SK-N-SH (cell line): ENCODE measurements at regions not wholly inside any gene's neighbourhood (a gene's known extent, or its start where the extent isn't known, plus 50 kb on each side); places are given as distances from the start of the nearest gene placed in this dataset.

Experiments used
- CTCF ChIA-PET: fragments of 300-600, 350-600 bp; formaldehyde crosslinking; extraction: SDS; loops from one replicate; lab custom pipeline; 2021; lab: Yijun Ruan, JAX
- POLR2A ChIA-PET: fragments of 350-600 bp; sonication (Branson Sonifier 250); formaldehyde crosslinking; extraction: SDS; loops from one replicate; lab custom pipeline; 2020; ENCODE audit warnings: antibody characterized with exemption, inconsistent platforms; lab: Yijun Ruan, JAX
- DNase-seq: peaks from one replicate; pipeline ENCODE4 v3.0.0; 2012
- H2AFZ ChIP-seq: fragments of 200-600 bp; sonication (generic); 2 replicates; pipeline ENCODE4 v1.8.1; 2016; ENCODE audit warnings: antibody characterized with exemption, mild to moderate bottlenecking, low read depth
- H3F3A ChIP-seq: fragments of 200-600 bp; sonication (generic); replicated peaks from 2 replicates; pipeline ENCODE3; 2016; ENCODE audit warnings: antibody characterized with exemption, mild to moderate bottlenecking; ENCODE audit not compliant: insufficient read depth
- H3K27ac ChIP-seq, 2 experiments: fragments of 200-500 bp in 1 of 2; fragments of 200-600 bp in 1 of 2; sonication (Bioruptor generic) in 1 of 2; sonication (generic), shearing (Covaris generic) in 1 of 2; 2 replicates each; pipeline versions ENCODE4 v1.5.1 to v1.6.1; 2014 to 2016; ENCODE audit warnings: low read depth in 2 of 2, inconsistent platforms in 1 of 2, low read length in 1 of 2, mild to moderate bottlenecking in 1 of 2, mixed read lengths in 1 of 2
- H3K27me3 ChIP-seq: fragments of 200-600 bp; sonication (generic), shearing (Covaris generic); 2 replicates; pipeline ENCODE4 v1.6.1; 2016; ENCODE audit warnings: mixed run types; ENCODE audit not compliant: insufficient read depth
- H3K36me3 ChIP-seq, 2 experiments: fragments of 200-500 bp in 1 of 2; fragments of 200-600 bp in 1 of 2; sonication (Bioruptor generic) in 1 of 2; sonication (generic) in 1 of 2; replicated peaks in 1 of 2; 2 replicates each; pipeline versions ENCODE3 to v1.5.1; 2014 to 2016; ENCODE audit warnings: low read length in 1 of 2, mild to moderate bottlenecking in 1 of 2; ENCODE audit not compliant: insufficient read depth in 2 of 2, control insufficient read depth in 1 of 2
- H3K4me1 ChIP-seq, 2 experiments: fragments of 200-500 bp in 1 of 2; fragments of 200-600 bp in 1 of 2; sonication (Bioruptor generic) in 1 of 2; sonication (generic), shearing (Covaris generic) in 1 of 2; 2 replicates each; pipeline versions ENCODE4 v1.5.1 to v1.6.1; 2014 to 2016; ENCODE audit warnings: low read depth in 1 of 2, low read length in 1 of 2, mixed run types in 1 of 2; ENCODE audit not compliant: insufficient read depth in 2 of 2, control insufficient read depth in 1 of 2
- H3K4me2 ChIP-seq: fragments of 200-600 bp; sonication (generic), shearing (Covaris generic); 2 replicates; pipeline ENCODE4 v1.6.1; 2017; ENCODE audit warnings: mixed run types
- H3K4me3 ChIP-seq, 2 experiments: fragments of 200-500 bp in 1 of 2; fragments of 200-600 bp in 1 of 2; sonication (Bioruptor generic) in 1 of 2; sonication (generic), shearing (Covaris generic) in 1 of 2; 2 replicates each; pipeline versions ENCODE4 v1.5.1 to v1.8.1; 2014 to 2016; ENCODE audit warnings: low read depth in 2 of 2, inconsistent platforms in 1 of 2, low read length in 1 of 2, mild to moderate bottlenecking in 1 of 2, mixed read lengths in 1 of 2, moderate library complexity in 1 of 2
- H3K79me2 ChIP-seq: fragments of 200-600 bp; sonication (generic); 2 replicates; pipeline ENCODE4 v1.8.1; 2017; ENCODE audit warnings: mild to moderate bottlenecking; ENCODE audit not compliant: insufficient read depth
- H3K9ac ChIP-seq: fragments of 200-600 bp; sonication (generic); 2 replicates; pipeline ENCODE4 v1.6.1; 2017; ENCODE audit warnings: mixed run types
- H3K9me2 ChIP-seq: fragments of 200-600 bp; sonication (generic); 2 replicates; pipeline ENCODE4 v1.6.1; 2017; ENCODE audit warnings: mixed run types
- H3K9me3 ChIP-seq: fragments of 200-600 bp; sonication (generic); 2 replicates; pipeline ENCODE4 v1.6.1; 2017; ENCODE audit warnings: mixed run types, mild to moderate bottlenecking, moderate library complexity
- H4K20me1 ChIP-seq: fragments of 200-600 bp; sonication (generic); 2 replicates; pipeline ENCODE4 v1.6.1; 2017; ENCODE audit warnings: mild to moderate bottlenecking, mixed run types; ENCODE audit not compliant: insufficient read depth
- CHD2 ChIP-seq: fragments of 150-350 bp; IDR thresholded peaks from 2 replicates; pipeline ENCODE4 v1.6.1; 2018; ENCODE audit warnings: low read length; ENCODE audit not compliant: partially characterized antibody
- CTCF ChIP-seq: fragments of 200-600 bp; sonication (generic); IDR thresholded peaks from 2 replicates; pipeline ENCODE4 v1.6.1; 2017; ENCODE audit warnings: antibody characterized with exemption, mild to moderate bottlenecking, moderate library complexity
- ELF1 ChIP-seq: IDR thresholded peaks from 2 replicates; pipeline ENCODE4 v1.4.0; 2012
- EP300 ChIP-seq, 2 experiments: IDR thresholded peaks; 2 replicates each; pipeline versions ENCODE4 v1.4.0 to v1.6.1; 2012; ENCODE audit warnings: borderline replicate concordance in 1 of 2, low read depth in 1 of 2, low read length in 1 of 2
- EZH2phosphoT487 ChIP-seq: fragments of 200-600 bp; sonication (generic); IDR thresholded peaks from 2 replicates; pipeline ENCODE4 v1.6.1; 2017; ENCODE audit warnings: low read depth, mixed run types, mild to moderate bottlenecking, antibody characterized with exemption, moderate library complexity, borderline replicate concordance
- FOXJ3 ChIP-seq: sonication (generic); formaldehyde crosslinking; IDR thresholded peaks from 2 replicates; pipeline ENCODE4 v1.5.1; 2020; ENCODE audit warnings: mild to moderate bottlenecking, missing genetic modification reagents
- FOXM1 ChIP-seq: IDR thresholded peaks from 2 replicates; pipeline ENCODE4 v1.4.0; 2012; ENCODE audit warnings: low read depth, mild to moderate bottlenecking
- IRF3 ChIP-seq: fragments of 150-350 bp; IDR thresholded peaks from 2 replicates; pipeline ENCODE4 v1.6.1; 2016; ENCODE audit warnings: mild to moderate bottlenecking, low read depth, low read length
- JUND ChIP-seq: IDR thresholded peaks from 2 replicates; pipeline ENCODE4 v1.4.0; 2012
- PBX3 ChIP-seq: IDR thresholded peaks from 2 replicates; pipeline ENCODE4; 2012
- RCOR1 ChIP-seq: fragments of 150-350 bp; IDR thresholded peaks from 2 replicates; pipeline ENCODE4 v1.6.1; 2017; ENCODE audit warnings: antibody characterized with exemption, low read length
- REST ChIP-seq: IDR thresholded peaks from 2 replicates; pipeline ENCODE4 v1.6.1; 2012; ENCODE audit warnings: mild to moderate bottlenecking, low read depth, low read length, moderate library complexity
- RFX5 ChIP-seq: IDR thresholded peaks from 2 replicates; pipeline ENCODE4 v1.6.1; 2012; ENCODE audit warnings: mild to moderate bottlenecking, improper control_type of control experiment, low read length
- SIN3A ChIP-seq: IDR thresholded peaks from 2 replicates; pipeline ENCODE4 v1.6.1; 2012; ENCODE audit warnings: low read depth, mild to moderate bottlenecking, low read length, moderate library complexity, borderline replicate concordance
- TCF12 ChIP-seq: IDR thresholded peaks from 2 replicates; pipeline ENCODE4 v1.4.0; 2012
- TEAD4 ChIP-seq: IDR thresholded peaks from 2 replicates; pipeline ENCODE4 v1.4.0; 2012; ENCODE audit warnings: mild to moderate bottlenecking, borderline replicate concordance; ENCODE audit not compliant: insufficient read depth
- USF1 ChIP-seq: IDR thresholded peaks from 2 replicates; pipeline ENCODE4 v1.4.0; 2012; ENCODE audit warnings: low read depth, borderline replicate concordance
- USF2 ChIP-seq: fragments of 150-350 bp; IDR thresholded peaks from 2 replicates; pipeline ENCODE4 v1.6.1; 2017; ENCODE audit warnings: antibody characterized with exemption, low read length, low read depth, borderline replicate concordance
- YY1 ChIP-seq: IDR thresholded peaks from 2 replicates; pipeline ENCODE4 v1.4.0; 2012; ENCODE audit warnings: low read depth, mild to moderate bottlenecking
- WGBS: methylation state at CpG from one replicate; pipeline ENCODE4 v1.1.6; 2017; ENCODE audit warnings: low lambda C conversion rate; 5-methylcytosine and 5-hydroxymethylcytosine counted together

- TF ChIP-seq IRF3, result no peak
- no peak for TF ChIP-seq SIN3A
- TF ChIP-seq RCOR1, result no peak
- no peak for TF ChIP-seq RFX5
- no peak for TF ChIP-seq CHD2
- TF ChIP-seq JUND, result no peak
- no peak for TF ChIP-seq TCF12
- TF ChIP-seq USF1, result no peak
Measured at GRCh38 chr1:99482286-99482685, 163.6 kb upstream of the PALMD start (continued).

GRCh38 chr1:99482750-99483149 lies 163.2 kb upstream of the PALMD start:
- CTCF ChIA-PET, result interaction anchor here (1.1 to 5.5 kb wide), 11 partner anchors 11 to 690 kb away, joined by 5 to 127 read pairs (median 7); partner anchors contain the start of gene PLPPR4
- no peak overlapping the region for H3K4me2 ChIP-seq
- no peak overlapping the region for H3K4me3 ChIP-seq
- TF ChIP-seq ELF1, result no peak
- TF ChIP-seq REST, result no peak
- no peak for TF ChIP-seq CTCF
- no peak for TF ChIP-seq YY1
- TF ChIP-seq EP300 (IDR thresholded peaks at IDR 0.05; ENCODE audit: borderline replicate concordance in 1 of 2, low read depth in 1 of 2, low read length in 1 of 2), result no peak
- TF ChIP-seq FOXJ3, result no peak
- no peak for TF ChIP-seq FOXM1
- TF ChIP-seq SIN3A, result no peak
- no peak for TF ChIP-seq RCOR1
- no peak for TF ChIP-seq TCF12
- TF ChIP-seq TEAD4, result no peak
- TF ChIP-seq USF2, result no peak
- TF ChIP-seq PBX3, result no peak
- TF ChIP-seq EZH2phosphoT487, result no peak
- TF ChIP-seq IRF3, result no peak
- H3K36me3 ChIP-seq, result no peaks in the 10 kb centered on the region
- no peaks in the 10 kb centered on the region for H3F3A ChIP-seq
- no peak overlapping the region for H3K27ac ChIP-seq
- no peaks in the 10 kb centered on the region for H3K9me3 ChIP-seq
- no peak overlapping the region for H2AFZ ChIP-seq
- H3K4me1 ChIP-seq, result no peaks in the 10 kb centered on the region; a peak in 2 of 4 replicates
- DNase-seq, result no peak
- POLR2A ChIA-PET, result no interaction called here
- no peaks in the 10 kb centered on the region for H3K79me2 ChIP-seq
- H4K20me1 ChIP-seq, result no peaks in the 10 kb centered on the region
- H3K9ac ChIP-seq, result no peak overlapping the region
- H3K9me2 ChIP-seq, result no peaks in the 10 kb centered on the region
- 66% methylated on average over 4 of the region's 4 CpGs for WGBS
- no peaks in the 10 kb centered on the region for H3K27me3 ChIP-seq
